ENCODE measurements at regions not wholly inside any gene's neighbourhood (a gene's known extent, or its start where the extent isn't known, plus 50 kb on each side); places are given as distances from the start of the nearest gene placed in this dataset.
"Not testable (repeated sequence)": the region's sequence is repeated elsewhere in the genome, so short reads cannot be mapped to it uniquely, and the experiment has no call there.

DNA sequence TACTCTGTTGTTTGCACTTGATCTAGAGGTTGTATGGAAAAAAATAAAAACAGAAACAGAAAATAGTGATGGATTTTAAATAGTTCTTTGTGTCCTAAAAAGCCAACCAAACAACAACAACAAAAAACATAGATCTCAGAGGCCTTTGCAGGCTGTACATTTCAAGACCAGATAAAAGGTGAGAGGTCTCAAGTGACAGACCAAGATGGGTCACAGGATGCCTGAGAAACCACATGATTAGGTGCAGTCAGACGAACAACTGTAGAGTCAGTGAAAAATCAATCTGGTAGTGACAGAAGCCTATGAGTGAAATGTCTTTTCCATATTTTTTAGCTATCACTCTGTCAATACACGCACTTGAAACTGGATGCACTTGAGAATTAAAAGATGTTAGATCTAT is 193.5 kb upstream of the SAMSN1 start:
- no peak overlapping the region for H3K56ac ChIP-seq (ENCODE audit: insufficient read length, low read depth, low read length)
- H3K23ac ChIP-seq (ENCODE audit: insufficient read length, low read depth, low read length): no peak overlapping the region
- no peak overlapping the region for H2BK120ac ChIP-seq (ENCODE audit: low read depth, low read length, poor library complexity, severe bottlenecking)
- no peak overlapping the region for H4K91ac ChIP-seq (ENCODE audit: insufficient read length, low read depth, low read length)
- H3K18ac ChIP-seq (ENCODE audit: insufficient read length, low read depth, low read length): no peak overlapping the region
- no peaks in the 10 kb centered on the region for H3K27me3 Mint-ChIP-seq (ENCODE audit: low read depth)
- no peaks in the 10 kb centered on the region for H3K79me2 ChIP-seq (ENCODE audit: insufficient read depth, low read length)
- no peaks in the 10 kb centered on the region for H3K79me1 ChIP-seq (ENCODE audit: insufficient read depth, low read depth, low read length, poor library complexity, severe bottlenecking)
- H3K4me1 ChIP-seq (ENCODE audit: insufficient read depth, low read length): no peaks in the 10 kb centered on the region
- H4K20me1 ChIP-seq (ENCODE audit: control insufficient read depth, insufficient read depth, insufficient read length): no peaks in the 10 kb centered on the region
- peaks cover 4 to 12% of the 10 kb centered on the region in 2 experiments for H3K9me3 Mint-ChIP-seq
- no peak overlapping the region for H3K27ac Mint-ChIP-seq
- no peak overlapping the region for H2BK12ac ChIP-seq (ENCODE audit: insufficient read length, low read depth, low read length)
- H3K27ac ChIP-seq (ENCODE audit: insufficient read length, low read depth, low read length): no peak overlapping the region
- H2BK5ac ChIP-seq (ENCODE audit: insufficient read length, low read length): no peak overlapping the region
- no peak overlapping the region for H2BK15ac ChIP-seq (ENCODE audit: low read depth, low read length)
- H3K36me3 Mint-ChIP-seq (ENCODE audit: insufficient read depth in 1 of 3, low read depth in 3 of 3): peaks cover 3 to 9% (median 5%) of the 10 kb centered on the region in 3 experiments; a peak in 5 of 7 replicates
- H3K23me2 ChIP-seq (ENCODE audit: insufficient read length, low read depth, low read length, poor library complexity, severe bottlenecking): no peaks in the 10 kb centered on the region
- no peak overlapping the region for H2AK5ac ChIP-seq (ENCODE audit: insufficient read length, low read length)
- H3K9ac ChIP-seq (ENCODE audit: extremely low read depth, insufficient read length, low read length): no peak overlapping the region
- peaks cover 7 to 11% of the 10 kb centered on the region in 2 experiments for H3K4me1 Mint-ChIP-seq
- H3K4me2 ChIP-seq (ENCODE audit: insufficient read depth, insufficient read length, low read length): no peak overlapping the region
- DNase-seq: no peak
- H4K5ac ChIP-seq (ENCODE audit: insufficient read length, low read depth, low read length): no peak overlapping the region
- H3K14ac ChIP-seq (ENCODE audit: insufficient read depth, low read length): no peak overlapping the region
- H3K9me3 ChIP-seq (ENCODE audit: control insufficient read depth, low read depth, low read length): no peaks in the 10 kb centered on the region
- H4K8ac ChIP-seq (replicated peaks; ENCODE audit: insufficient read length, low read depth, low read length): no peak overlapping the region
- H2BK20ac ChIP-seq (ENCODE audit: low read depth, low read length, poor library complexity, severe bottlenecking): no peak overlapping the region
- H3K4me3 Mint-ChIP-seq: no peak overlapping the region
- no peak overlapping the region for H3T11ph ChIP-seq (ENCODE audit: low read length)
- no peak overlapping the region for H2AFZ ChIP-seq (ENCODE audit: low read length)
- no peaks in the 10 kb centered on the region for H3K27me3 ChIP-seq (ENCODE audit: insufficient read depth, low read length)
- WGBS (ENCODE audit: extremely low coverage, insufficient read length, low lambda C conversion rate): no CpG with 5 or more reads among the region's 2 CpGs
- TF ChIP-seq CTCF (conservative IDR thresholded peaks at IDR 0.05): no peak
- H3K4ac ChIP-seq (ENCODE audit: low read depth, low read length): no peak overlapping the region

DNA sequence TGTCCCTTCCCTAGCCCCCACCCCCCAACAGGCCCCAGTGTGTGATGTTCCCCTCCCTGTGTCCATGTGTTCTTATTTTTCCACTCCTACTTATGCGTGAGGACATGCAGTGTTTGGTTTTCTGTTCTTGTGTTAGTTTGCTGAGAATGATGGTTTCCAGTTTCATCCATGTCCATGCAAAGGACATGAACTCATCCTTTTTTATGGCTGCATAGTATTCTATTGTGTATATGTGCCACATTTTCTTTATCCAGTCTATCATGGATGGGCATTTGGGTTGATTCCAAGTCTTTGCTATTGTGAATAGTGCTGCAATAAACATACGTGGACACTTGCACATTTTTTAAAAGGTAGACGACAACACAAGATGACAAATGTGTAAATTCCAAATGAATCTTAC is 192.5 kb upstream of the SAMSN1 start:
- H3K9me3 Mint-ChIP-seq; H4K8ac ChIP-seq (replicated peaks; ENCODE audit: insufficient read length, low read depth, low read length); H2BK120ac ChIP-seq (ENCODE audit: low read depth, low read length, poor library complexity, severe bottlenecking); H3K27ac Mint-ChIP-seq; H3K79me2 ChIP-seq (ENCODE audit: insufficient read depth, low read length); H4K5ac ChIP-seq (ENCODE audit: insufficient read length, low read depth, low read length); H3K27me3 ChIP-seq (ENCODE audit: insufficient read depth, low read length); H3K18ac ChIP-seq (ENCODE audit: insufficient read length, low read depth, low read length); H3K27me3 Mint-ChIP-seq (ENCODE audit: low read depth); H4K20me1 ChIP-seq (ENCODE audit: control insufficient read depth, insufficient read depth, insufficient read length); H2BK5ac ChIP-seq (ENCODE audit: insufficient read length, low read length); H3K79me1 ChIP-seq (ENCODE audit: insufficient read depth, low read depth, low read length, poor library complexity, severe bottlenecking); H4K91ac ChIP-seq (ENCODE audit: insufficient read length, low read depth, low read length); H2AK5ac ChIP-seq (ENCODE audit: insufficient read length, low read length); H3K9ac ChIP-seq (ENCODE audit: extremely low read depth, insufficient read length, low read length); H3K27ac ChIP-seq (ENCODE audit: insufficient read length, low read depth, low read length); DNase-seq; H3K56ac ChIP-seq (ENCODE audit: insufficient read length, low read depth, low read length); H3K23ac ChIP-seq (ENCODE audit: insufficient read length, low read depth, low read length); H3K4me1 ChIP-seq (ENCODE audit: insufficient read depth, low read length); H2BK20ac ChIP-seq (ENCODE audit: low read depth, low read length, poor library complexity, severe bottlenecking); H3K4me2 ChIP-seq (ENCODE audit: insufficient read depth, insufficient read length, low read length); H3K23me2 ChIP-seq (ENCODE audit: insufficient read length, low read depth, low read length, poor library complexity, severe bottlenecking); H3K4ac ChIP-seq (ENCODE audit: low read depth, low read length); H2AFZ ChIP-seq (ENCODE audit: low read length); H3K14ac ChIP-seq (ENCODE audit: insufficient read depth, low read length); H3T11ph ChIP-seq (ENCODE audit: low read length); H3K36me3 Mint-ChIP-seq (ENCODE audit: insufficient read depth in 1 of 3, low read depth in 3 of 3); H3K9me3 ChIP-seq (ENCODE audit: control insufficient read depth, low read depth, low read length); H3K4me3 Mint-ChIP-seq; H2BK15ac ChIP-seq (ENCODE audit: low read depth, low read length); H2BK12ac ChIP-seq (ENCODE audit: insufficient read length, low read depth, low read length): not testable (repeated sequence)
- H3K4me1 Mint-ChIP-seq: peaks cover 7 to 11% of the 10 kb centered on the region in 2 experiments
- no CpG with 5 or more reads among the region's 3 CpGs for WGBS (ENCODE audit: extremely low coverage, insufficient read length, low lambda C conversion rate)

All from H9 (cell line).